Epithelial cell of esophagus (primary cell): ENCODE measurements at regions not wholly inside any gene's neighbourhood (a gene's known extent, or its start where the extent isn't known, plus 50 kb on each side); places are given as distances from the start of the nearest gene placed in this dataset.
"Not testable (repeated sequence)": the region's sequence is repeated elsewhere in the genome, so short reads cannot be mapped to it uniquely, and the experiment has no call there.

Experiments used
- DNase-seq: peaks from one replicate; pipeline ENCODE4 v3.0.0; 2010; ENCODE audit warnings: low read depth
- H3K4me3 ChIP-seq: 2 replicates; pipeline ENCODE4 v1.5.1; 2011; ENCODE audit warnings: mild to moderate bottlenecking, low read length, control low read depth
- CTCF ChIP-seq: IDR thresholded peaks from 2 replicates; pipeline ENCODE4 v1.5.1; 2011; ENCODE audit warnings: low read depth, mild to moderate bottlenecking, low read length, control low read depth, inconsistent platforms; ENCODE audit not compliant: insufficient read depth; ENCODE audit errors: missing control alignments

- no peak for TF ChIP-seq CTCF
- no peak for DNase-seq
- H3K4me3 ChIP-seq = no peak overlapping the region
These were observed 55.2 kb upstream of the MDM1 start for GRCh38 chr12:68387338-68387737.

- no peak overlapping the region for H3K4me3 ChIP-seq
- TF ChIP-seq CTCF = no peak
- DNase-seq = no peak
These were observed 57.1 kb upstream of the MDM1 start for GRCh38 chr12:68389305-68389704.

GRCh38 chr12:68391937-68392336 lies 59.8 kb upstream of the MDM1 start:
- no peak overlapping the region for H3K4me3 ChIP-seq
- DNase-seq = no peak
- TF ChIP-seq CTCF = no peak

- no peak for DNase-seq
These were observed 60.2 kb upstream of the MDM1 start for GRCh38 chr12:68392376-68392775.

GRCh38 chr12:68393417-68393816 lies 61.3 kb upstream of the MDM1 start:
- TF ChIP-seq CTCF = no peak
- H3K4me3 ChIP-seq = no peak overlapping the region
- no peak for DNase-seq

More at GRCh38 chr12:68392376-68392775, 60.2 kb upstream of the MDM1 start:
- TF ChIP-seq CTCF = no peak
- H3K4me3 ChIP-seq = no peak overlapping the region

GRCh38 chr12:68397566-68398158 lies 65.5 kb upstream of the MDM1 start:
- DNase-seq = no peak
- TF ChIP-seq CTCF = no peak
- no peak overlapping the region for H3K4me3 ChIP-seq

- not testable (repeated sequence) for H3K4me3 ChIP-seq, DNase-seq
These were observed 66.5 kb upstream of the MDM1 start for GRCh38 chr12:68398689-68399088.
